Stimulated activated naive B cell treated with anti-CD40 and anti-IgM and Interleukin-4, amounts not matched to agents 10 μg/mL and 1 μg/mL and 100 μg/mL, for 72 hours (primary cell): ENCODE measurements at regions not wholly inside any gene's neighbourhood (a gene's known extent, or its start where the extent isn't known, plus 50 kb on each side); places are given as distances from the start of the nearest gene placed in this dataset.

Experiments
- ATAC-seq, 2 donors: fragments of 150-1000 bp; cut with Tn5 transposase; replicated peaks; 2 replicates each; pipeline ENCODE4 v1.10.0; 2021; ENCODE audit warnings: moderate library complexity in 1 of 2
- DNase-seq: peaks from one replicate; pipeline ENCODE4 v3.0.0; 2021
- H3K27ac Mint-ChIP-seq: one replicate; pipeline ENCODE4 v1.8.0; 2022; ENCODE audit warnings: mild to moderate bottlenecking, mixed read lengths
- H3K27me3 Mint-ChIP-seq, 2 donors: one replicate each; pipeline ENCODE4 v1.8.0; 2022; ENCODE audit warnings: mixed read lengths in 2 of 2
- H3K36me3 Mint-ChIP-seq, 2 donors: one replicate each; pipeline ENCODE4 v1.8.0; 2022; ENCODE audit warnings: mixed read lengths in 2 of 2, mild to moderate bottlenecking in 1 of 2
- H3K4me1 Mint-ChIP-seq, 2 donors: one replicate each; pipeline ENCODE4 v1.8.0; 2022; ENCODE audit warnings: mixed read lengths in 2 of 2, mild to moderate bottlenecking in 1 of 2
- H3K4me3 Mint-ChIP-seq, 2 donors: one replicate each; pipeline ENCODE4 v1.8.0; 2022; ENCODE audit warnings: mild to moderate bottlenecking in 2 of 2, mixed read lengths in 2 of 2, moderate library complexity in 1 of 2
- H3K9me3 Mint-ChIP-seq, 2 donors: one replicate each; pipeline ENCODE4 v1.8.0; 2022; ENCODE audit warnings: mixed read lengths in 2 of 2, mild to moderate bottlenecking in 1 of 2

DNA sequence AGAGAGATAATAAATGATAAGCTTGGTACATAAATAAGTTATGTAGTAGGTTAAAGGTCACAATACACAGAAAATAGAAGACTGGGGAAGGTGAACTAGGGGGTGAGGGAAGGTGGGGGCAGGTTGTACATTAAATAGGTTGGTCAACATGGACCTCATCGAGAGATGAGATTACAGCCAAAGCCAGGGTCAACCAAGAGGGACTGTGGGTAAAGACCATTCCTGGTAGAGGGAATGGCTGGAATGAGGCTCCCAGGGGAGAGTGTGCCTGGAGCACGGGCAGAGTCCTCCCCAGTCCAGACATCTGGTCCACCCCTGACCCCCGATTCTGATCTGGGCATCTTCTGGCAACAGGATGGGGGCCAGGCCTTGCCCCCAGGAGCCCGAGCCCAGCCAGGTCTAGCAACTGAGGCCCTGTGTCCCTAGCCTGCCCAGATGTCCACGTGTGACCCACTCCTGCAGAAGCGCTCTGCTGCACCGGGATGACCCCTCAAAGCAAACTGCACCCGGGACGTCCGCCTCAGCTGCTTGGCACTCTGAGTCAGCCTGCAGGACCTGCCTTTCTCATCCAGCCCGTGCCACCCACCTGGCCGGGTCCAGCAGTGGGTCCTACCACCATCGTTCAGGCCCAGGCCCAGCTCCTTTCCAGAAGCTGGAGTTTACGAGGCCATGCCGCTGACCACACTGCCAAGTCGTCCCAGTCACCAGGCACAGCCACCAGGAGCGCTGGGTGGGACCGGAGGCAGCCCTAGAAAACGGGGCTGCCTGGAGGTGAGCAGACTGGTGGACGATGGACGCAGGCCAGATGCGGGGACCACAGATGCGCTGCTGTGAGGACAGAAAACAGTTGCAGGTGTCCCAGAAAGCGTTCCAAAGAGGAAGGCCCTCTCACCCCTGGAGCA is 56.2 kb upstream of the ID2 start:
- peaks cover 23 to 37% of the 10 kb centered on the region in 2 donors for H3K27me3 Mint-ChIP-seq
- ATAC-seq (no peak), DNase-seq (no peak)
- H3K9me3 Mint-ChIP-seq, result no peaks in the 10 kb centered on the region
- peaks cover 18 to 31% of the 10 kb centered on the region in 2 donors for H3K4me1 Mint-ChIP-seq
- no peaks in the 10 kb centered on the region for H3K36me3 Mint-ChIP-seq
- H3K4me3 Mint-ChIP-seq, result no peak overlapping the region
- H3K27ac Mint-ChIP-seq, result no peak overlapping the region

DNA sequence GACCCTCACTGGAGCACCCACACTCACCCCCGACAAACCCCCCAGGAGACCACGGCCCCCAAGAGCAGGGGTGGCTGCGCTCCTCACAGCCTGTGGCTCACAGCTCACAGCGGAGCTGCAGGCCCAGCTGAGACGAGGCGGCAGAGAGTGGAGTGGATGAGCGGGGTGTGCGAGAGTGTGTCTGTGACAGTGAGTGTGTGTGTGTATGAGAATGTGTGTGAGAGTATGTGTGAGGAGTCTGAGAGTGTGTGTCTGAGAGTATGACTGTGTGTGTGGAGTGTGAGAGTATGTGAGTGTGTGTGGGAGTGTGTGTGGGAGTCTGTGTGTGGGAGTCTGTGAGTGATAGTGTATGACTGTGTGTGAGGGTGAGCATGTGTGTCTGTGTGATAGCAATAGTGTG is 55.3 kb upstream of the ID2 start:
- peaks cover 0 to 1% of the 10 kb centered on the region in 2 donors for H3K36me3 Mint-ChIP-seq
- no peak for DNase-seq
- no peaks in the 10 kb centered on the region for H3K9me3 Mint-ChIP-seq
- no peak overlapping the region for H3K27ac Mint-ChIP-seq
- H3K4me1 Mint-ChIP-seq, result peaks cover 20 to 35% of the 10 kb centered on the region in 2 donors
- H3K4me3 Mint-ChIP-seq, result no peak overlapping the region
- peaks cover 20 to 33% of the 10 kb centered on the region in 2 donors for H3K27me3 Mint-ChIP-seq
- no peak for ATAC-seq

- ATAC-seq, result no peak
- no peak overlapping the region for H3K27ac Mint-ChIP-seq
- DNase-seq, result no peak
- H3K9me3 Mint-ChIP-seq, result no peaks in the 10 kb centered on the region
- H3K27me3 Mint-ChIP-seq, result peaks cover 20 to 30% of the 10 kb centered on the region in 2 donors
- peaks cover 0 to 2% of the 10 kb centered on the region in 2 donors for H3K36me3 Mint-ChIP-seq
- H3K4me1 Mint-ChIP-seq, result peaks cover 22 to 41% of the 10 kb centered on the region in 2 donors
- H3K4me3 Mint-ChIP-seq, result no peak overlapping the region
Measured at GRCh38 chr2:8627019-8627691, 54.7 kb upstream of the ID2 start.

DNA sequence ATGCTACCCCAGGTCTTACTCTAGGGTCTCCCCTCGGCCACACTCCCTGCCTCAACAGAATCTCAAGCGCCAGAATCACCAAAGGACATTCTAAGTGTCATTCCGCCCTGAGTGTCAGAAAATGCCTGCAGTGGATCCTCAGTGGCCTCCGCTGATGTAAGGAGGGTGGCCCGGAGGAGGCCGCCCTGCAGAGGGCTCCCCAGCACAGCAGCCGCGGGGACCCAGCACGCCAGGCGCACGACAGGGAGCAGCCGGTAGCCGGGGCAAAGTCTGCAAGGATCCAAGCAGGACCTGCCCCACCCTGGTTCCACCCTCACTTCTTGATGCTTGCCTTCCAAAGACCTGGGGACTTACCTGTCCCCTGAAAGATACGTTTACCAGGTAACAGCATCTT is 54.2 kb upstream of the ID2 start:
- no peak for DNase-seq
- Mint-ChIP-seq H3K27ac (no peak overlapping the region), H3K4me3 (no peak overlapping the region), H3K4me1 (peaks cover 20 to 38% of the 10 kb centered on the region in 2 donors), H3K36me3 (peaks cover 0 to 2% of the 10 kb centered on the region in 2 donors), H3K27me3 (peaks cover 15 to 27% of the 10 kb centered on the region in 2 donors), H3K9me3 (no peaks in the 10 kb centered on the region)
- ATAC-seq, result no peak

DNA sequence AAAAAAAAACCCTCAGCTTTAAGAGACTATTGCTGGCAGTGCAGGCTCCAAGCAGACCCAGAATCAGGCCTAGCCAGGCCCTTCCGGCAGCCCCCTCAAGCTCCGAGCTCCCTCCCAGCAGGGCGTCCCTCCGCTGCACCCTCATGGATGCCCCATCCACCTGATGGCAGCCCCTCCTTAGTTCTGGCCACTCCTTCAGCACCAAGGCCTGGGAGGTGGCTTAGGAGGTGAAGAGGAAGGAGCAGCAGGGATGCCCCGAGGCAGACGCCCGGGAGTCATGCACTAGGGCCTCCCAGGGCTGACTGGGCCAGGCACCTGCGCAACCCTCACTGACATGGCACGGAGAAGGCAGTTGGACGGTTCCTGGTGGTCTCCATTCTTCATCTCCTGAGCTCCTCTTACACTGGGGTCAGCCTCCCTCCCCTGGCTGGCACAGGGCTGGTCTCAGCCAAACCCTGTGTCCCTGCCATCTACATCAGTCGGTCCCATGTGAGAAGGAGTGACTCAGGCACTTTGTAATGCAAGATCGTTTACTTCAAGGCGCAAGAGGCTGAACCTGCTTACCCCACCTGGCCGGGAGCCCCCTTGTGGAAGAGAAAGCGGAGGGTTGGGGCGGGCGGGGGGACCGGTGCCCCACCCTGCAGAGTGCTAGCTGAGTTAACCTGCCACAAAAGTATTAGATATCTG is 53.5 kb upstream of the ID2 start:
- Mint-ChIP-seq H3K9me3 (no peaks in the 10 kb centered on the region), H3K27me3 (peaks cover 9 to 22% of the 10 kb centered on the region in 2 donors), H3K4me1 (peaks cover 18 to 32% of the 10 kb centered on the region in 2 donors), H3K36me3 (peaks cover 0 to 2% of the 10 kb centered on the region in 2 donors), H3K4me3 (no peak overlapping the region), H3K27ac (no peak overlapping the region)
- DNase-seq (no peak), ATAC-seq (peak; percentile 25 to 48)

- Mint-ChIP-seq H3K27ac (no peak overlapping the region), H3K4me3 (no peak overlapping the region), H3K9me3 (no peaks in the 10 kb centered on the region), H3K36me3 (peaks cover 0 to 2% of the 10 kb centered on the region in 2 donors), H3K27me3 (peaks cover 6 to 22% of the 10 kb centered on the region in 2 donors), H3K4me1 (peaks cover 18 to 31% of the 10 kb centered on the region in 2 donors)
- peak; percentile 31 to 47 for ATAC-seq
- DNase-seq, result no peak
Measured at GRCh38 chr2:8628866-8629209, 53.0 kb upstream of the ID2 start.

- Mint-ChIP-seq H3K4me1 (peaks cover 18 to 31% of the 10 kb centered on the region in 2 donors), H3K9me3 (no peaks in the 10 kb centered on the region), H3K36me3 (peaks cover 0 to 2% of the 10 kb centered on the region in 2 donors), H3K27me3 (peaks cover 12 to 28% of the 10 kb centered on the region in 2 donors), H3K4me3 (no peak overlapping the region), H3K27ac (no peak overlapping the region)
- ATAC-seq (no peak), DNase-seq (no peak)
Measured at GRCh38 chr2:8629402-8629801, 52.5 kb upstream of the ID2 start.

- no peak for DNase-seq
- no peak for ATAC-seq
Measured at GRCh38 chr2:8630676-8631464, 51.0 kb upstream of the ID2 start.

DNA sequence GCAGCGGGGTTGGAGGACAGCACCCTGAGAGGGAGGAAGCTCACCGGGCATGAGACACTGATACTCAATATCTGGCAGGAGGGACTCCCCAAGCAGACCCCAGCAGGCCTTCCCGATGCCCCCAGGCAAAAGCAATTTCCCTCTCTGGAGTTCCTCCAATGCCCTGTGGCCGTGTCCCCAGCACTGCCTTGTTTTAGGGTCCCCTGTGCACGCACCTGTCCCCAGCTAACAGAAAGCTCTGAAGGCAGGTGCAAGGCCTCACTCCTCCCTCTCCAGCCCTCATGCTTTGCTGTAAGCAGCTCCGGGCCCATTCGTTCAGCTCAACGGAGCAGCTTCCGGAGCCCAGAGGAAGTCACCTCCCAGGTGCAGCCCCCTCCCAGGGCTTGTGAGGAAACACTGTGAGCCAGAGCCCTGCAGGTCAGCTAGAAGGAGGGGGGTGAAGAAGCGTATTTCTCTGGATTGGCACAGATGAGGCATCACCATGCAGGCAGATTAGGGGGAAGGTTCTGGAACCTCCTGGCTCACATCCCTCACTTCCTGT is 50.3 kb upstream of the ID2 start:
- peaks cover 0 to 2% of the 10 kb centered on the region in 2 donors for H3K36me3 Mint-ChIP-seq
- no peak for DNase-seq
- H3K27ac Mint-ChIP-seq, result peak overlapping the region; percentile 11
- H3K9me3 Mint-ChIP-seq, result no peaks in the 10 kb centered on the region
- no peak overlapping the region for H3K4me3 Mint-ChIP-seq
- peaks cover 12 to 27% of the 10 kb centered on the region in 2 donors for H3K27me3 Mint-ChIP-seq
- peak; percentile 45 to 58 for ATAC-seq
- peaks cover 18 to 31% of the 10 kb centered on the region in 2 donors for H3K4me1 Mint-ChIP-seq

More at GRCh38 chr2:8630676-8631464, 51.0 kb upstream of the ID2 start:
- Mint-ChIP-seq H3K27me3 (peaks cover 13 to 26% of the 10 kb centered on the region in 2 donors), H3K4me3 (no peak overlapping the region), H3K9me3 (no peaks in the 10 kb centered on the region), H3K27ac (no peak overlapping the region), H3K36me3 (peaks cover 0 to 2% of the 10 kb centered on the region in 2 donors), H3K4me1 (peaks cover 18 to 31% of the 10 kb centered on the region in 2 donors)
